ENCODE measurements at regions not wholly inside any gene's neighbourhood (a gene's known extent, or its start where the extent isn't known, plus 50 kb on each side); places are given as distances from the start of the nearest gene placed in this dataset.

- WGBS, 2 experiments (ENCODE audit: extremely low coverage in 1 of 2, insufficient coverage in 1 of 2, insufficient read length in 1 of 2, insufficient replicate concordance in 2 of 2, low coverage in 1 of 2, low lambda C conversion rate in 2 of 2, missing lambda C conversion rate in 1 of 2): 83% methylated on average over 15 of the region's 17 CpGs; no CpG with 5 or more reads in 1 of the 2 experiments
- H3K9ac ChIP-seq (replicated peaks in 1 of 4; ENCODE audit: extremely low read depth in 1 of 4, low read depth in 3 of 4, low read length in 3 of 4): no peak overlapping the region
- peaks cover 0 to 2% (median 0%) of the 10 kb centered on the region in 4 experiments; a peak in 1 of 7 replicates for H3K4me1 ChIP-seq (replicated peaks in 1 of 4; ENCODE audit: control insufficient read depth in 3 of 4, insufficient read depth in 4 of 4, low read length in 3 of 4)
- H3K4me3 ChIP-seq (ENCODE audit: extremely low read depth in 1 of 4, insufficient read depth in 2 of 4, low read depth in 3 of 4, low read length in 4 of 4): no peak overlapping the region
- H4K5ac ChIP-seq (ENCODE audit: insufficient read length, low read depth, low read length): no peak overlapping the region
- H4K20me1 ChIP-seq (replicated peaks in 1 of 2; ENCODE audit: control insufficient read depth in 1 of 2, insufficient read depth in 2 of 2, low read length in 2 of 2): no peaks in the 10 kb centered on the region
- H2AFZ ChIP-seq (ENCODE audit: low read length): no peak overlapping the region
- no peaks in the 10 kb centered on the region for H3K9me3 ChIP-seq (ENCODE audit: insufficient read depth in 2 of 2, low read depth in 1 of 2, low read length in 1 of 2)
- FAIRE-seq (no peak), DNase-seq (ENCODE audit: low read depth in 1 of 2, low spot score in 2 of 2) (no peak)
- H4K91ac ChIP-seq (replicated peaks; ENCODE audit: insufficient read length, low read length): no peak overlapping the region
- no peak overlapping the region for H2AK5ac ChIP-seq (ENCODE audit: low read depth, low read length)
- H3K4ac ChIP-seq (replicated peaks; ENCODE audit: insufficient read length, low read depth, low read length): no peak overlapping the region
- no peak overlapping the region; the same call in 1 of the 2 replicates for H2BK15ac ChIP-seq (ENCODE audit: low read length)
- ChIA-PET CTCF (ENCODE audit: partially characterized antibody) (interaction anchor here (0.7 kb wide), 1 partner anchor 55 kb away, joined by 3 read pairs; no protein-coding TSS in a partner anchor), POLR2A (ENCODE audit: partially characterized antibody) (no interaction called here)
- no peaks in the 10 kb centered on the region for H3K79me1 ChIP-seq (ENCODE audit: low read depth, low read length)
- H3K18ac ChIP-seq (ENCODE audit: extremely low read depth, low read length): no peak overlapping the region
- H3K56ac ChIP-seq (replicated peaks; ENCODE audit: insufficient read length, low read depth, low read length): no peak overlapping the region
- H4K8ac ChIP-seq (ENCODE audit: extremely low read depth, insufficient read depth, low read length): no peak overlapping the region
- no peak overlapping the region for H2BK5ac ChIP-seq (ENCODE audit: low read depth, low read length)
- H3K27ac ChIP-seq (ENCODE audit: low read depth, low read length): no peak overlapping the region
- no peak overlapping the region for H3K4me2 ChIP-seq (ENCODE audit: insufficient read depth in 1 of 2, low read depth in 2 of 2, low read length in 2 of 2)
- no peaks in the 10 kb centered on the region for H3K79me2 ChIP-seq (ENCODE audit: control insufficient read depth in 1 of 2, insufficient read depth in 2 of 2, low read length in 2 of 2)
- H2BK12ac ChIP-seq (ENCODE audit: low read depth, low read length): no peak overlapping the region; the same call in 1 of the 2 replicates
- no peak overlapping the region for H3K23ac ChIP-seq (ENCODE audit: insufficient read length)
- no peaks in the 10 kb centered on the region for H3K27me3 ChIP-seq (replicated peaks in 1 of 4; ENCODE audit: control insufficient read depth in 3 of 4, extremely low read depth in 1 of 4, insufficient read depth in 3 of 4, low read length in 3 of 4)
- no peaks in the 10 kb centered on the region for H3K36me3 ChIP-seq (ENCODE audit: control insufficient read depth in 2 of 4, insufficient read depth in 4 of 4, low read length in 3 of 4)
- H2BK120ac ChIP-seq (replicated peaks; ENCODE audit: low read depth, low read length): no peak overlapping the region
- peaks cover 3% of the 10 kb centered on the region; the same call in 1 of the 2 replicates for H3K23me2 ChIP-seq (ENCODE audit: low read depth, low read length)
- no peak overlapping the region for H2BK20ac ChIP-seq (ENCODE audit: low read length)
- H3K14ac ChIP-seq (ENCODE audit: insufficient read length): no peak overlapping the region
- TF ChIP-seq RBBP5 (IDR thresholded peaks at IDR 0.05; ENCODE audit: borderline replicate concordance, low read depth, low read length) (no peak), CHD2 (IDR thresholded peaks at IDR 0.05; ENCODE audit: low read length) (no peak), CTCF (IDR thresholded peaks at IDR 0.05; ENCODE audit: control extremely low read depth in 1 of 3, insufficient read depth in 1 of 3, low read depth in 1 of 3, low read length in 3 of 3) (no peak), TCF12 (IDR thresholded peaks at IDR 0.05; ENCODE audit: low read depth, low read length) (no peak), BRCA1 (IDR thresholded peaks at IDR 0.05; ENCODE audit: low read depth, low read length) (no peak), MAFK (IDR thresholded peaks at IDR 0.05; ENCODE audit: low read depth, low read length) (no peak), EP300 (IDR thresholded peaks at IDR 0.05; ENCODE audit: borderline replicate concordance in 1 of 2, low read depth in 2 of 2, low read length in 2 of 2) (no peak), POLR2AphosphoS5 (IDR thresholded peaks at IDR 0.05; ENCODE audit: low read depth, low read length) (no peak), BCL11A (IDR thresholded peaks at IDR 0.05; ENCODE audit: low read depth in 2 of 2, low read length in 2 of 2) (no peak)
- TF ChIP-seq, protein P1, sequence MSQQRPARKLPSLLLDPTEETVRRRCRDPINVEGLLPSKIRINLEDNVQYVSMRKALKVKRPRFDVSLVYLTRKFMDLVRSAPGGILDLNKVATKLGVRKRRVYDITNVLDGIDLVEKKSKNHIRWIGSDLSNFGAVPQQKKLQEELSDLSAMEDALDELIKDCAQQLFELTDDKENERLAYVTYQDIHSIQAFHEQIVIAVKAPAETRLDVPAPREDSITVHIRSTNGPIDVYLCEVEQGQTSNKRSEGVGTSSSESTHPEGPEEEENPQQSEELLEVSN (IDR thresholded peaks at IDR 0.05): no peak
- TF ChIP-seq, protein P2, sequence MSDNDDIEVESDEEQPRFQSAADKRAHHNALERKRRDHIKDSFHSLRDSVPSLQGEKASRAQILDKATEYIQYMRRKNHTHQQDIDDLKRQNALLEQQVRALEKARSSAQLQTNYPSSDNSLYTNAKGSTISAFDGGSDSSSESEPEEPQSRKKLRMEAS (IDR thresholded peaks at IDR 0.05): no peak
These were observed 339.0 kb downstream of the NSG2 start for GRCh38 chr5:174384509-174384947.
